ENCODE measurements at regions not wholly inside any gene's neighbourhood (a gene's known extent, or its start where the extent isn't known, plus 50 kb on each side); places are given as distances from the start of the nearest gene placed in this dataset.

- no peak for DNase-seq (ENCODE audit: extremely low read depth in 1 of 2, low read depth in 1 of 2)
These were observed 806.2 kb upstream of the WWC1 start for GRCh38 chr5:167485061-167485774.

DNA sequence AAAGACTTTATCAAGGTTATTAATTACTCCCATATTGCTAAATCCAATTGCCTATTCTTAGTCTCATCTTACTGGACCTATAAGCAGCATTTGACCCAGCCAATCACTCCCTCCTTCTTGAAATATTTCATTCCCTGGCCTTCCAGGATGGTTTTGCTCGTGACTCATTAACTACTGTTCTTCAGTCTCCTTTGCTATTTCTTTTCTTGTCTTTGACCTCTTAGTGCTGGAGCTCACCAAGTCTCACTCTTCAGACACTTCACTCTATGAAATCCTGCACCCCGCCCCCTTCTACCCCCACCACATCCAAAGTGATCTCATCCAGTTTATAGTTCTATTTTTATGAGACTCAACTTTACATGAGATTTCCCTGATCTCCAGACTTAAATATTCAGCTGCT lies 803.1 kb upstream of the WWC1 start:
- DNase-seq (ENCODE audit: extremely low read depth in 1 of 2, low read depth in 1 of 2) = no peak

- no peak for DNase-seq (ENCODE audit: extremely low read depth in 1 of 2, low read depth in 1 of 2)
These were observed 802.2 kb upstream of the WWC1 start for GRCh38 chr5:167489202-167489601.

DNA sequence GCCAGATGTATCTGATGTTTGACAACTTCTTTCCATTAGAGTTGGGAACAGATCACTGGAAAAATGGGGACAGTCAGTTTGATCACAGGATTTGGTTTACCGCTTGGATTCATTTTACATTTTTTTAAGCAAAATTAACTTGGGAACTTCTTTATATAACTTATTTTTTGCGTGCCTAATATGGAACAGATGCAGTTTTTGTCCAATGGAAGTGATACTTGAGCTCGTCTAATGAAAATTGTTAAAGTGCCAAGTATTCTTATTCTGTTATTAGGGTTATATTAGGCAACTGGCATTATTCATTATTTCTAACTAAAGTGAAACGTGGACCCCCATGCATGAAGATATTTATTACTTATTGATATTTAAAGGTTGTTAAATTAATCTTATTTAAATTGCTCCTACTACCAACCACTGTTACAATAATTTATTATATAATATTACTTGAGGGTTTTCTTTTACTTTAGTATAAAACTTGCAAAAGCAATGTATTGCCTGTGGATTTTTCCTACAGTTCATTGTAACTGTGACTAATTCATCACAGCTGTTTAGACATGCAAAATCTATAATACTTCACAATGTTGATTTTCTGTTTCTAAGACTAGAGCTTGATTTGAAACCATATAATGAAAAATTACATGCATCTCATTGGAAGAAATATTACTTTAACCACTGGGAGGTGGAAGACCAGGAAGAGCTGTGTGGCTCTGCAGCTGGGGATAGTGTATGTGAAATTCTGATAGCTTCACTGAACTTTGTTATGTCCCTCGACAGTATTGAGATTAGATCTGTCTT lies 787.3 kb upstream of the WWC1 start:
- no peak for DNase-seq (ENCODE audit: extremely low read depth in 1 of 2, low read depth in 1 of 2)

- DNase-seq (ENCODE audit: extremely low read depth in 1 of 2, low read depth in 1 of 2) = no peak
These were observed 783.8 kb upstream of the WWC1 start for GRCh38 chr5:167507463-167508233.

DNA sequence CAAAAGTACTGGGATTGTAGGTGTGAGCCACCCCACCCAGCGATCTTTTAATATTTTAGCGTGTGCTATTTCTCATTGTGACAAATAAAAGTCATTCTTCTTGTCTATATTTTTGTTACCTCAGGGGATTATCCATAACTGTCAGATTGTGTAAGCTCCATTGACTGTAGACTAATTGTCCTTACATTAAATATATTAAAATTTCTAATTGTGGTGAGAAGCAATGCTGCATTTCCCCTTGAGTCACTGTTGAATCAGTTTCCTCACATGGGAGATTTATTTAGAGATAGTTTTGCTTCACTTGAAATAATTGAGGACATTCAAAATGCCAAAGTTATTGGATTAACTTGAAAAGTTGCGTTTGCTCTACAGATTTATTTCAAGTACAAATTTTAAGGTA lies 782.4 kb upstream of the WWC1 start:
- no peak for DNase-seq (ENCODE audit: extremely low read depth in 1 of 2, low read depth in 1 of 2)

GRCh38 chr5:167511276-167511675 lies 780.2 kb upstream of the WWC1 start:
- DNase-seq (ENCODE audit: extremely low read depth in 1 of 2, low read depth in 1 of 2) = no peak

DNA sequence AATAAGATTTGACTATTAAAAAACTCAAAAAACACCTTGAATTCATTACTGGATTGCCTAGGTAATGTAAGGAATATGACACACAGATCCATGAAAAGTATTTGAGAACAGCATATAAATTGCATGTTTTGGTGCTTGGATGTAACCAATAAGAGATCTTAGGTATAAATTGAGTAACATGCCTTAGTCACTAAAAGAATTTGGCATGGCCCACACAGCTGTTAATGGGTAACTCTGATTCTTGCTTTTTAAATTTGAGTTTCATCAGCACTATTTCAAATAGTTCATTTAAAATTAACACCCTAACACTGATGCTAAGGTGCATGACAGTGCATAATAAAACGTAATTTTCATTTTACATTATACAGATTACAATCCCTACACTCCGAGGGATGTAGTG lies 779.3 kb upstream of the WWC1 start:
- DNase-seq (ENCODE audit: extremely low read depth in 1 of 2, low read depth in 1 of 2) = no peak

DNA sequence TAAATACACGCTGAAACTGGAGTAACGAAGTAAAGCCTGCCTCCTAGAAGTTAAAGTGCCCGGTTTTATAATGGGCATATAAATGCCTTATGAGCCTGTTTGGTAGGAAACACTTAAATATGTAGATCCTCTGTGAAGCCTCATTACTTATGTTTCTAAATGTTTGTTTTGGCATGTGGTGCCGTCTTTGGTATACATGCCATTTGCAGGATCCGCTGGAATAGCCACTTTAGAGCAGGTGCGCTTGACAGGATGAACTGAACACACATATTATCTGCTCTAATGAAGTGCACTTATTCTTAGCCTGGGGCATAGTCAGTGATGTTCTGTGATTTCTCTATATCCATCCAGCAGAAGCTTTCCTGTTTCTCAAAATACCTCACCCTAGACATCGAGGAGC lies 778.1 kb upstream of the WWC1 start:
- no peak for DNase-seq (ENCODE audit: extremely low read depth in 1 of 2, low read depth in 1 of 2)

GRCh38 chr5:167514461-167514860 lies 777.0 kb upstream of the WWC1 start:
- DNase-seq (ENCODE audit: extremely low read depth in 1 of 2, low read depth in 1 of 2) = no peak

DNA sequence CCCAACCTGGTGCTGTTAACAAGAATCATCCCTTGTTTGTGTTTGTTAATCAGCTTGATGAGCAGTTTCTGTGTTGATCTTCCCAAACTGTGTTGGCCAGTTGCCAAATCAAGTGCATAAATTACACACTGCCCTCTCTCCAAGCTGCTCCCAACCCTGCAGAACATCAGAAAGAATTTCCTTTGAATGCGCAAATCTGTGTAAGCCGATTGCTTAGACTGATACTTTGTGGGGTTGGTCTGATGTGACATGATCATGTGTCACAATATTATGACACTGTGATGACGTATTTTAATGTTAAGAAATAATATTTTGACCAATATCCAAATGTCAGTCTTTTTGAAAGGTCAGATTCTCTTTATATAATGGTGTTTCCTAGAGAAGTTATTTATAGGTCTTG lies 766.4 kb upstream of the WWC1 start:
- DNase-seq (ENCODE audit: extremely low read depth in 1 of 2, low read depth in 1 of 2) = no peak

DNA sequence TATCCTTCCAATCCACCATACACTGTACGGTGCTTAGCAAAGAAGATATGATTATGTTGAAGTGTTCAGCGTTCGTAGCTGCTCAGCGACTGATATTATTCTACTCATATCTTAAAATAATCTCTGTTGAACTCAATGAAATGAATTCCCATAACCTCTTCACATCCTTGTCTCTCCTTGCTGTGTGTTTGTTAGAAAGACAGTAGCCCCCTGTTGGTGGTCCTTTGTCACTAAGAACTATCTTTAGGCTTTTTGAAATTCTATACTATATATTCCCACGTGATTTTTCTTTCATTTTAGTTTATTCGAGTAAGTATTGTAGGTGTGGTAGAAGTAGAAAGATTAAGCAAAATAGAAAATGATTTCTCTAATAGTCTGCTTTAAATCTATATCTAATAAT lies 762.8 kb upstream of the WWC1 start:
- no peak for DNase-seq (ENCODE audit: extremely low read depth in 1 of 2, low read depth in 1 of 2)

DNA sequence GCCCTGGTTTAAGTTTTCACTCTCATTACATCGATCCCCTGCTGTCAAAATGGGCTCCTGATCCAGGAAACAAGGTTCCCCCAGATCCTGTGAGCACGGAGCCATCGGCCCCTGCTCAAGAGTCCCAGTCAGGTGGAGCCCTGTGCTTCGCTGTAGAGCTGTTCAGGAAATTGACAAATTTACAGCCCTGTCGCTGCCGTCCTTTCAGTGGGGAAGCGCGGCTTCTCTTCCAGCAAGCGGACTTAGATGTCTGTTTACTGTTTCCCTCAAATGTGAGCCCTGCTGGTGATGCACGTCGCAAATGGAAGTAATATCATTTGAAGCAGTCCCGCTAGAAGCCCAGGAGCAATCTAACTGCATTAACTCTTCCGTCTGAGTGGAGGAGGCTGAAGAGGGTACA lies 760.9 kb upstream of the WWC1 start:
- no peak for DNase-seq (ENCODE audit: extremely low read depth in 1 of 2, low read depth in 1 of 2)

DNA sequence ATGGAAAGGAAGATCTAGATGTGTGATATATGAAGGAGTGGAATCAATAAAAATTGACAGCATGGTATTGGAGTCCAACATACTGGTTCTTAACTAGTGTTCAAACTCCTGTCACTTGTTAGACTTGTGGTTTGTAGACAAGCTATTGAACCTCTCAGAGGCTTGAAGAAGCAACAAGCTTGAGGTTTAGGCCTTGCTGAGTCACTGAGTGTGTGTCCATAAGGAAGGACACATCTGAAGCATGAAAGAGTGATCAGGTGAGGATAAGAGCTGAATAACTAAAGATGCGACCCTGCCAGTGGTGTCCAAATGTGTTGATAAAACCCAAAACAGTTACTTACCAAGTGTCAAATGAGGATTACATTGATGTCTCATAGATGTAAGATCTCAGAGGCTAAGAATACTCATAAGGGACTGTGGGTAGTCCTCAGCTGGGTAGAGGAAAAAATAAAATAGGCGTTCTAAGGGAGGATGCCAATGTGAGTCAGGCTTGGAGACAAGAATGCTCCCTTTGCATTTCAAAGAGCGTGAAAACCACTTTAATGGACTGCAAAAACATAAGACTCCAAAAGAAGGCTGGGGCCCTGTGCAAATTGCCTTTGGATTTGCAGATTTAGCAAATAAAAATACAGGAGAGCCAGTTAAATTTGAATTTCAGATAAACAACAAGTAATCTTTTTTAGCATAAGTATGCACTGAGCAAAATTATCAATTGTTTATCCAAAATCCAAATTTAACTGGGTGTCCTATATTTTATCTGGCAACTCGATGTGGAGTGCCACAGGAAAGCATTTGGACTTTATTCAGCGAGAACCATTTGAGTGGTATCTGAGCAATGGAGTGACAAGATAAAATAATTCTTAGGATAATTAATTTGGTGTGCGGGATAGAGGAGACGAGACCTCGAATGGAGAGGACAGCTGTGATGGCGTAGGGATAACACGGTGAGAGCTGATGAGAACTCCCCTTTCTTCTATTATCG lies 757.3 kb upstream of the WWC1 start:
- DNase-seq (ENCODE audit: extremely low read depth in 1 of 2, low read depth in 1 of 2) = no peak

DNA sequence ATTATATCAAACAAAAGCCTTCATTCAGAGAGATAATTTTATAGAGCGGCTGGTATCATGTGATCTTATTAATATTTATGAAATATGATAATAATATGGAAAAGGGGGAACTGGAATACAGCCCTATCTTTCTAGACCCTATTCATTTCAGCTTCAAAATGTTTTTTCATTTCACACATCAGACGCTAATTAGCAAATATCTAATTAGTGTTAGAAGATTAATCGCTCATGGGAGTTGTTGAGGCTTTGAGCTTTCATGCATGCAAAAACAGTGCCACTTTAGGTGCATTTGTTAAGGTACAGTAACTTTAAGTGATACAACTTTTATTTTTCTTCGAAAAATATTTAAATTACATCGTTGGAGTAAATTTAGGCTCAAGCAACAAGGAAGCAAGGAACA lies 751.7 kb upstream of the WWC1 start:
- no peak for DNase-seq (ENCODE audit: extremely low read depth in 1 of 2, low read depth in 1 of 2)

DNA sequence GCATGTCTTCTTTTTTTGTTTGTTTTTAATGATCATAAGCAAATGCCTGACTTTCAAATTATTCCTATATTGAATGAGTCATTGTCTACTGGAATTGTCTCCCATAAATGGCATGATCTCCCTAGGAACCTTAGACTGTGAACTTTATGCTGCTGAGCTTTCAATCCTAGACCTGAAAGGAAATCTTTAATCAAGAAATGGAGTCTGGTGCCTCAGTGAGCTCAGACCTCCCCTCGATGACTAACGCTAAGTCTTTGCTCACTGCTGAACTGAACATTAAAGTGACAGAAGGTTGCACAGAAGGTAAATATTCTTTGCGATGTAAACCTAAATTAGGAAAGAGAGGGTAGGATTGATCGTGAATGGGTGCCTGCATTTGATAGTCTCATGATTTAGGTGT lies 745.2 kb upstream of the WWC1 start:
- DNase-seq (ENCODE audit: extremely low read depth in 1 of 2, low read depth in 1 of 2) = no peak

DNA sequence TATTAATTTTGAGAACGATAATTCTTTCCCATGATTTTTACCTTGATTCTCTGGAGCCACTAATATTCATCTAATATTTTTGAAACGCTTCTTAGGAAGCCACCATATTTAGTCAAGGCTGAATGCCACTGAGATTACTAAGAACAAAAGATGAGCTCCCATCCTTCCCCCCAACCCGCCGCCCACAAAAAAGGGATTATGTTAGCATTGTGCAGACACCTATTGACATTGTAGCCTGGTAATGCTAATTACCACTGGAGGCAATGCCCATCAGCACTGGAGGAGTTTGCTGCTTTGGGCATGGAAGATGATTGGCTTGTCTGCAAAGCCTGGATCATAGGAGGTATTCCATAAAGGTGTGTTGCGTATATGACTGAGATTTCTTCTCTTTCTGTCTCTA lies 739.1 kb upstream of the WWC1 start:
- DNase-seq (ENCODE audit: extremely low read depth in 1 of 2, low read depth in 1 of 2) = no peak

- no peak for DNase-seq (ENCODE audit: extremely low read depth in 1 of 2, low read depth in 1 of 2)
These were observed 737.9 kb upstream of the WWC1 start for GRCh38 chr5:167553511-167553910.

- DNase-seq (ENCODE audit: extremely low read depth in 1 of 2, low read depth in 1 of 2) = no peak
These were observed 736.7 kb upstream of the WWC1 start for GRCh38 chr5:167554564-167555290.

DNA sequence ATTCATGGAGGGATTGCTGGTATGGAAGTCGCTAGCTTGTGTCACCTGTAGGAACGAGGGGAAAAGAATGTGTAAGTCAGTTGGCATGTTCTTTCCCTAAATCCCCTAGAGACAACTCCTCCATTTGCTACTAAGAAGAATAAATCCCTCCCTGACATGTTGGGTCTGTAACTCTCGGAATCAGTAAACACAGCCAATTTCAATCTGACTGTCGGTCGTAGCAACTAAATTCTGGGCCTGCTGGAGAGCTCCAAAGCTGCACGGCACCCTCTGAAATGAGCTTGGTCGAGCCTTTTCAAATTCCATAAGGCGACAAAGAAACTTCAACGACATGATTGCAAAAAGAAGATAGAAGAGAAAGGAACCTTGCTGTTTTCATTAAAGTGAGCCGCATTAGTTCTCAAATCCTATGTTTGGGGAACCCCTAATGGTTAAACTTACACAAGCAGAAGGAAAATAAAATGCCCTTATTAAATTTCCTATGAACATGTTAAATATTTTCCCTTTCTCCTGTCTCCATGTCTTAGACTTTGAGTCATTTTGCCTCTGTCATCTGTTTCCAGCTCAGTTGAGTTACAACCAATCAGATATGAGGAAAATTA lies 735.8 kb upstream of the WWC1 start:
- no peak for DNase-seq (ENCODE audit: extremely low read depth in 1 of 2, low read depth in 1 of 2)
